GM12892 (cell line): ENCODE measurements at regions not wholly inside any gene's neighbourhood (a gene's known extent, or its start where the extent isn't known, plus 50 kb on each side); places are given as distances from the start of the nearest gene placed in this dataset.
A peak's percentile ranks its signal among the peaks of the same experiment; 100 is the strongest.
"Not testable (repeated sequence)": the region's sequence is repeated elsewhere in the genome, so short reads cannot be mapped to it uniquely, and the experiment has no call there.

Source experiments
- DNase-seq: peaks from one replicate; pipeline ENCODE4 v3.0.0; 2011; ENCODE audit not compliant: insufficient read length
- FAIRE-seq: peaks from 2 replicates; lab custom pipeline; 2011; peaks lifted over from hg19 to GRCh38; lab: Jason Lieb, UNC
- POLR2A ChIP-seq: IDR thresholded peaks from 2 replicates; pipeline ENCODE4 v1.6.1; 2011; ENCODE audit warnings: low read depth, low read length, control low read depth
- POLR2AphosphoS5 ChIP-seq: IDR thresholded peaks from 2 replicates; pipeline ENCODE4 v1.6.1; 2011; ENCODE audit warnings: low read depth, low read length, control low read depth
- TAF1 ChIP-seq: IDR thresholded peaks from 2 replicates; pipeline ENCODE4 v1.6.1; 2011; ENCODE audit warnings: low read depth, mild to moderate bottlenecking, control low read depth, low read length, borderline replicate concordance

DNA sequence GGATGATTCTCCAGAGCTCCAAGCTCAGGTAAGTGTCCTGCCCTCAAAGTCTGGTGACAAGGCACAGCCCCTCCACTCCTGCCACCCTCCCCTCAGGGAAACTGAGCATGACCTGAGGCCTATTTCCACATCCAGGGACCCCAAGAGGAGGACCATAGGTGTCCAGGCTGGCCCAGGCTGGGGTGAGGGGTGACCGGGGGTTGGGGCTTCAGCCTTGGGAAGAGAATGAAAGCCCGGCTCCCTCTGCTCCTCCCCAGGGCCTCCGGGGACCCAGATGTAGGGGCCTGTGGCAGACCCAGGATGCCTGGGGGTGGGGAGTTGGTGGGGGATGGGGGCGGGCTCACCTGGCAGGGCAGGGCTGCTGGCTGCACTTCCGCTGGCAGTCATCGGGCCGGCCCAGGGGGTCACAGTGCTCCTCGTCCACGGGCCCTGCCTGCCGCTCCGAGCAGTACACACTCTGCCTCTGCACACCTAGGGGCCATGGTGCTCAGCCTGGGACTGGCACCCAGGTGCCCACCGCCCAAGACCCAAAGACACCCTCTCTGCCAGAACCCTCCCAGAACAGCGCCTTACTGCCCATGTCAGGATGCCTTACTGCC lies 116.5 kb upstream of the AKAP13 start:
- DNase-seq, FAIRE-seq: not testable (repeated sequence)

DNA sequence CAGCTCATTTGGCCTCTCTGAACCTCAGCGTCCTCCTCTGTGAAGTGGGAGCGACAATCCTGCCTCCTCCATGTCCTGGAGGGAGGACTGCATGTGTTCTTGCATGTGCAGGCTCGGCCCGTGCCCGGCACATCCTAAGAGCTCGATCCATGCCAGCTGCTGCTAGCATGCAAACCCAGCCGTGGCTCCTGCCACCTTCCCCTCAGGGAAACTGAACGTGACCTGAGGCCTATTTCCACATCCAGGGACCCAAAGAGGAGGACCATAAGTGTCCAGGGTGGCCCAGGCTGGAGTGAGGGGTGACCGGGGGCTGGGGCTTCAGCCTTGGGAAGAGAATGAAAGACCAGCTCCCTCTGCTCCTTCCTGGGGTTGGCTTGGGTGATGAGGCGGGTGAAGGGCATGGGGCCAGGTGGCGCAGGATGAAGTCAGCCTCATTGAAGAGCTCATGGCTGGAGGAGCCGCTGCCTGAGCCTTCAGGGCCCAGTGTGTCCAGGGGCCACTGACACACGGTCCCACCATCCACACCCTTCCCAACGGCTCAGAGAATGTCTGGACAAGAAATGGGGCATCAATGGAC lies 115.7 kb upstream of the AKAP13 start:
- DNase-seq, FAIRE-seq: not testable (repeated sequence)

DNA sequence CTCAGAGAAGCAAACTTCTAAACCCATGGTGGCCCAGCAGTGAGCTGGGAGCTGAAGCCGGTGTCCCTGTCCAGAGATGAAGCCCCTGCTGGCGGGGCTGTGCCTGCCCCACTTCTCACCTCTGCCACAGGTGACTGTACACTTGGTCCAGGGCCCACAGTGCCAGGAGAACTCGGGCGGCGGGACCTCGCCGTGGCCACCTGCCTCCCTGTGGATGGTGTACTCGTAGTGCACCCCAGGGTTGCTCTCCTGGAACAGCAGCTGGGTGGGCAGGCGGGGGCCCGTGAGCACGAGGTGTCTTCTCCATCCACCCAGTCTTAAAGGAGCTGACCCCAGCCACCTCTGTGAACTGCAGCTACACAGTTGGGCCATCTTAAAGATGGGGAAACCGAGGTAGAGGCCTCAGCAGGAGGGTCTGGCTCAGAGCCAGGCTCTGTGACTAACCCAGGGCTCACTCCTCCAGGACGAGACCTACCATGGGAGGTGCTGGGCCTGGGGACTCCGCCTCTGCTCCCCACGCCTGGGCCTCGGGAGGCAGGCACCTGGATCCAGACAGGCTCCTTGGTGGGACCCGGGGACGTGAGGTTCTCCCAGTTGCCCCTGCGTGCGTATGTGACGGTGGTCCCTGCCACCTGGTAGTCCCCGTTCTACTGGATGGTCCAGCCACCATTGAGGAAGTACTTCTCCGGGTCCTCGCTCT lies 113.1 kb upstream of the AKAP13 start:
- DNase-seq, FAIRE-seq: not testable (repeated sequence)

DNA sequence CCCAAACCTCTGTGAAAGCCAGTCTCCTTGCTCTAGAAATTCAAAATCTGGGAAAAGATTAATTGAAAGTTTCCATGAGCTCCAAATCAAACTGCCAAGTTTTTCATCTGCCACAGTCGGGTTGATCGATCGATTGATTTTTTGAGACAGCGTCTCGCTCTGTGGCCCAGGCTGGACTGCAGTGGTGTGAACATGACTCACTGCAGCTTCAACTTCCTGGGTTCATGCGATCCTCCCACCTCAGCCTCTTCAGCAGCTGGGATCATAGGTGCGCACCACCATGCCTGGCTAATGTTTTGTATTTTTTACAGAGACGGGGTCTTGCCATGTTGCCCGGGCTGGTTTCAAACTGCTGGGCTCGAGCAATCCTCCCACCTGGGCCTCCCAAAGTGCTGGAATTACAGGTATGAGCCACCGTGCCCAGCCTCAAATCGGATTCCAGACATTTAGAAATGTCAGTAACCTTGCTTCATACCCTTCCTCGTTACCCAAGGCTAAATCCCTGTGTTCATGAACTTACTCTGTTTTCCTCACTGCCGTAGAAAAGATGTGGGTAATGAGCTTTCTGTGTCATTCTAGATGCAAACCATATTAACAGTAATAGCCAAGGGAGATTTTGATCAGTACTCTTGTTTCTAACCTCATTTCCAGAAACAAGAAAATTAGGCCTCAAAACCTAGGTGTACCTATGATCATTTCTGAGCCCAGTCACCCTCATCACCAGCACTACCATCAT lies 105.9 kb upstream of the AKAP13 start:
- no peak for FAIRE-seq
- DNase-seq: no peak
- TF ChIP-seq TAF1 (no peak), POLR2AphosphoS5 (no peak)

DNA sequence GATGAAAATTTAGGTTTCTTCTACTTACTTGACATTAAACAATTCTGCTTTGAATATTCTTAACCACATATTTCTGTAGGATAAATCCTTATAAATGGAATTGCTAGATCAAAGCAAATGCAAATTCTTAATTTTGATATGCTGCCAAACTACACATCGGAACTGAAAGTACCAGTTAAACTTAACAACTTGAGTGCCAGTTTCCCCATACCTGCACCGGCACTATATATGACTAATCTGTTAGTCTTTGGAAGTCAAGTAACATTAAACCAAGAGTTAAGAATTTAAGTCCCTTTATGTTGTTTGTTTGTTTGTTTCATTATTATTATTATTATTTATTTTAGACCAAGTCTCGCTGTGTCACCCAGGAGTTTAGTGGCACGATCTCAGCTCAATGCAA lies 103.9 kb upstream of the AKAP13 start:
- TF ChIP-seq TAF1 (no peak), POLR2AphosphoS5 (no peak)
- DNase-seq (no peak), FAIRE-seq (no peak)

DNA sequence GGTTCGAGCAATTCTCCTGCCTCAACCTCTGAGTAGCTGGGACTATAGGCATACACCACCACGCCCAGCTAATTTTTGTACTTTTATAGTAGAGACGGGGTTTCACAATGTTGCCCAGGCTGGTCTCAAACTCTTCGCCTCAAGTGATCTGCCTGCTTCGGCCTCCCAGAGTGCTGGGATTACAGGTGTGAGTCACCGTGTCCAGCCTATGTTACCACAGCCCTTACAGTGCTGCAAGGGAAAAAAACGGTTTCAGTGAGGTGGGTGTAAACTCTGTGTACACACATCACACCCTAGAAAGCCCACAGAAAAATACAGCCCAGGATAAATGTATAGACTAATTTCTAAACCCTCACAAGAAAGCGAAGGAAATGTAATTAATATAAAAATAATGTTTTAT lies 103.5 kb upstream of the AKAP13 start:
- DNase-seq (no peak), FAIRE-seq (no peak)
- no peak for TF ChIP-seq TAF1
- TF ChIP-seq POLR2AphosphoS5: no peak
- TF ChIP-seq POLR2A: no peak

DNA sequence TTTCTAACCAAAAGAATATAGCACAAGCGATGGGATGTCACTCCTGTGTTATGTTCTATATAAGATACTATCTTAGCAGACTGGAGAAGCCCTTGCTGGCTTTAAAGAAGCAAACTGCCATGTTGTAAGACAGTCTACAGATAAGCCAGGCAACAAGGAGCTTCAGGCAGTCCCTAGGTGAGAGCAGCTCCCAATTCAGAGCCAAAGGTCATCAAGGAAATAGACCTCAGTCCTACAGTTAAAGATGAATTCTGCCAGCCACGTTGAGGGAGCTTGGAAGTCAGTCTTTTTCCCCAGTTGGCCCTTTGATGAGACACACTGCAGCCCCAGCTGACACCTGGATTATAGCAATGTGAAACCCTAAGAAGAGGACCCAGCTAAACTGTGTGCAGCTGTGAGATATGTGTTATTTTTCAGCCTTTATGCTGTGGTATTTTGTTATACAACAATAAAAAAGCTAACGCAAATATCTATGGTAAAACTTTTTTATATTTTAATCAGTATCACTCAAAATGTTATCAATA lies 102.5 kb upstream of the AKAP13 start:
- DNase-seq: no peak
- no peak for FAIRE-seq
- TF ChIP-seq POLR2A (no peak), TAF1 (no peak), POLR2AphosphoS5 (no peak)

DNA sequence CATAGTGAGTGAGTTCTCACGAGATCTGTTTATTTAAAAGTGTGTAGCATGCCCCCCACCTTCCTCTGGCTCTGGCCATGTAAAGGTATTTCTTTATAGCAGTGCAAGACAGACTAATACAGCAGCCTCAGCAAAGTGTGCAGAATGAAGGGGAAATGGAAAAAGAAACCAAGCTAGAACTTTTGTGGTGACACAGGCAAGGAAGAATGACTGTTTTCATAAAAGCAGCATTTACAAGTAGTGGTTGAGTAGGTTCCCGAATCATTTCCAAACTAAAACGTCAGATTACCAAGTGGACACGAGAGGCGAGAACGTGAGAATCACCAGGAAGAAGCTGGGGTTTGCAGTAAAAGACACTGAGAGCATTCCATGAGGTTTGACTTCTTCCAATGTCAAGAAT lies 100.2 kb upstream of the AKAP13 start:
- peak; percentile 70 for FAIRE-seq
- no peak for TF ChIP-seq POLR2AphosphoS5
- no peak for TF ChIP-seq TAF1
- no peak for TF ChIP-seq POLR2A
- DNase-seq: no peak

DNA sequence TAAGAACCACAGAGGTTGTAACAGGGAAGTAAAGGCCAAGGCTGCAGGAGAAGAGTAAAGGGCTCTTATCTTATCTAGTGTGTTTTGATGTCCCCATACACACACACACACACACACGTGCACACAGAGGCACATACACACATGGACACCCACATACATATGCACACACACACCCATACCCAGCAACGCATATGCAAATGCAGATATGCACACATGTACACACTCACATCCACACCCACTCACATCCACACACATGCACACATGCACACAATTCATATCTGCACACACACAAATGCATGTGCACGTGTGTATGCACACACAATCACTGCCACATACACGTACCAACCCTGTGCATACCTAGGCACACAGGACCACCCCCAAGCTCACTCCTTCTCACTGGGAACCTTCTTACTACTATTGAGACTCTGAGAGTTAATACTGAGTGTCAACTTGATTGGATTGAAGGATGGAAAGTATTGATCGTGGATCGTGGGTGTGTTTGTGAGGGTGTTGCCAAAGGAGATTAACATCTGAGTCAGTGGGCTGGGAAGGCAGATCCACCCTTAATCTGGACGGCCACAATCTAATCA lies 99.0 kb upstream of the AKAP13 start:
- TF ChIP-seq POLR2A: no peak
- no peak for TF ChIP-seq TAF1
- TF ChIP-seq POLR2AphosphoS5: no peak
- DNase-seq (no peak), FAIRE-seq (no peak)

DNA sequence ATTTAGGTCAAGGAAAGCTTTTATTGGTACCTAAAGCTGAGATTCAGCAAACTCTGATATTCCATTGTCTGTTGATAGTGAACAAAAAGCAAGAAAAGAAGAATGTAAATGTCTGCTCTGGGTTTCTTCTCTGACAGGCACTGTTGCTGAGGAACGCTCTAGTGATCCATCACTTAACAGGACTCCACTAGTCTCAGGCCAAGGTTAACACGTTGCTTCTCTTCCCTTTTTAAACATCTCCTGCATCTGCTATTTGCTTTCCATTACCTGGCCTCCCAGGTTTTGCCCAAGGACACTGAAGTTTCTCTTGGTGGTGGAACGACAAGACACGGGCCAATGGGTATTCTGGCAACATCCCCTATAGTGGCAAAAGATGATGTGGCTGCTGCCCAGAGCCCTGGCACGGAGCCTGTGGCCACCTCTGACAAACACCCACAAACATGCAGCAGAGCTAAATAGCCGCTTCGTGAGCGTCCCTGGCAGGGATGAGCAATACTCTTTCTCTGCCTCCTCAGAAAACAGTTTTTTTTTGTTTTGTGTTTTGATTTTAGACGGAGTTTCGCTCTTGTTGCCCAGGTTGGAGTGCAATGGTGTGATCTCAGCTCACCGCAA lies 97.8 kb upstream of the AKAP13 start:
- FAIRE-seq: no peak

DNA sequence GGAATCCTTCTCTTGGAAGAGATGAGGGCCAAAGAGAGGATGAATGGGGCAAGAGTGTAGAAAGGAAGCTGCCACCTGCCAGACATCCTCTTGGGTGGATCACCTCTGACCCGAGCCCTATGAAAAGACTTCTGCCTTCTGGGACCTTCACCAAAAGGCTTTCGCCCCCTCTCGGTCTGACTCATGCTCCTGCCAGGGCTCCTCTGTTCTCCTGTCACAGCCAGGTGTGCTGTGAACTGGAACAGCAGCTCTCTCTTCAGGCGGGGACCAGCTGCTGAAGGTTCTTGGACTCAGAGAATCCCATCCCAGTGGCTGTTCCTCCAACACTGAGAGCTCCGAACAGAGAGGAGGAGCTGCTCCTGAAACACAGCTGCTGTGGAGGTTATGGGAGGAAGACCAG lies 96.6 kb upstream of the AKAP13 start:
- DNase-seq (peak; percentile 30), FAIRE-seq (peak; percentile 84)

More for the DNA sequence above, 97.8 kb upstream of the AKAP13 start:
- DNase-seq: no peak
- TF ChIP-seq POLR2A (no peak), TAF1 (no peak), POLR2AphosphoS5 (no peak)

DNA sequence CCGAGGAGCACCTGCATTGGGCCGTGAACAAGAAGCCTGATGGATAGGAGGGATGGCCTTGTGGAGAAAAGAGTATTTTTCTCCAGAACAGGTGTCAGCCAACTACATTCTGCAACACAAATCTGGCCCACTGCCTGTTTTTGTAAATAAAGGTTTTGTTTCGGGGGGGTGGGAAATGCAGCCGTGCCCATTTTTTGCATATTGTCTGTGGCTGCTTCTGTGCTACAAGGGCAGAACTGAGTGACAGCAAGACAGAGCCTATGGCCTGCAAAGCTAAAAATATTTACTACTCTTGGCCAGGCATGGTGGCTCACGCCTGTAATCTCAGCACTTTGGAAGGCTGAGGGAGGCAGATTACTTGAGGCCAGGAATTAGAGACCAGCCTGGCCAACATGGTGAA lies 95.9 kb upstream of the AKAP13 start:
- FAIRE-seq: peak; percentile 68
- no peak for TF ChIP-seq POLR2AphosphoS5
- no peak for TF ChIP-seq TAF1
- no peak for TF ChIP-seq POLR2A

More for the DNA sequence above, 95.9 kb upstream of the AKAP13 start:
- DNase-seq: no peak
